Fibroblast of villous mesenchyme (primary cell): ENCODE measurements at regions not wholly inside any gene's neighbourhood (a gene's known extent, or its start where the extent isn't known, plus 50 kb on each side); places are given as distances from the start of the nearest gene placed in this dataset. TPM values are rescaled to one million over a fixed set of nuclear protein-coding genes. Genes with fewer than 3 reads are reported as not detected.

Experiments used
- DNase-seq: peaks from one replicate; pipeline ENCODE4 v3.0.0-alpha.2; 2010; ENCODE audit warnings: low read depth
- H3K4me3 ChIP-seq: 2 replicates; pipeline ENCODE4 v1.5.1; 2011; ENCODE audit warnings: low read depth, mild to moderate bottlenecking, low read length
- small RNA-seq: library from RNA; depleted of rRNA; stranded (forward); fragments of <200 nt; gene quantifications from one replicate; pipeline ENCODE3, GENCODE V24; 2012
- TF ChIP-seq, protein P1 (sequence below): IDR thresholded peaks from 2 replicates; pipeline ENCODE4 v1.5.1; 2012; ENCODE audit warnings: low read depth, mild to moderate bottlenecking, low read length; ENCODE audit not compliant: insufficient read depth

DNA sequence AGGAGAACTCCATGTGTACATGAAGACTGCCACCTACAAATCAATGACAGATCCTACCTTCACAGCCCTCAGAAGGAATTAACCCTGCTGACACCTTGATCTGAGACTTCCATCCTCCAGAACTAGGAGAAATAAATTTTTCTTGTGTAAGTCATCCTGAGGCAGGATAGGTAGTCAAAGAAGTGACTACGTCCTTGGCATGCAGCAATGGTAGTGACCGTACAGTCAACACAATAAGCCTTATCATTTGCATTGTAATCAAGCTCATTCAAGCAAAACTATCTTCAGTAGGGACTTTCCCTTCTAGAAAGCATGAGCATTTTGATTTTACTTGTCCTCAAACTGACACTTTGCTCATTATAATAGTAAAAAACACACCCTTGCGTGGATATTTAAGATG lies 64.0 kb upstream of the KCNK1 start:
- TF ChIP-seq, protein P1, sequence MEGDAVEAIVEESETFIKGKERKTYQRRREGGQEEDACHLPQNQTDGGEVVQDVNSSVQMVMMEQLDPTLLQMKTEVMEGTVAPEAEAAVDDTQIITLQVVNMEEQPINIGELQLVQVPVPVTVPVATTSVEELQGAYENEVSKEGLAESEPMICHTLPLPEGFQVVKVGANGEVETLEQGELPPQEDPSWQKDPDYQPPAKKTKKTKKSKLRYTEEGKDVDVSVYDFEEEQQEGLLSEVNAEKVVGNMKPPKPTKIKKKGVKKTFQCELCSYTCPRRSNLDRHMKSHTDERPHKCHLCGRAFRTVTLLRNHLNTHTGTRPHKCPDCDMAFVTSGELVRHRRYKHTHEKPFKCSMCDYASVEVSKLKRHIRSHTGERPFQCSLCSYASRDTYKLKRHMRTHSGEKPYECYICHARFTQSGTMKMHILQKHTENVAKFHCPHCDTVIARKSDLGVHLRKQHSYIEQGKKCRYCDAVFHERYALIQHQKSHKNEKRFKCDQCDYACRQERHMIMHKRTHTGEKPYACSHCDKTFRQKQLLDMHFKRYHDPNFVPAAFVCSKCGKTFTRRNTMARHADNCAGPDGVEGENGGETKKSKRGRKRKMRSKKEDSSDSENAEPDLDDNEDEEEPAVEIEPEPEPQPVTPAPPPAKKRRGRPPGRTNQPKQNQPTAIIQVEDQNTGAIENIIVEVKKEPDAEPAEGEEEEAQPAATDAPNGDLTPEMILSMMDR = no peak
- H3K4me3 ChIP-seq = no peak overlapping the region
- DNase-seq = no peak

DNA sequence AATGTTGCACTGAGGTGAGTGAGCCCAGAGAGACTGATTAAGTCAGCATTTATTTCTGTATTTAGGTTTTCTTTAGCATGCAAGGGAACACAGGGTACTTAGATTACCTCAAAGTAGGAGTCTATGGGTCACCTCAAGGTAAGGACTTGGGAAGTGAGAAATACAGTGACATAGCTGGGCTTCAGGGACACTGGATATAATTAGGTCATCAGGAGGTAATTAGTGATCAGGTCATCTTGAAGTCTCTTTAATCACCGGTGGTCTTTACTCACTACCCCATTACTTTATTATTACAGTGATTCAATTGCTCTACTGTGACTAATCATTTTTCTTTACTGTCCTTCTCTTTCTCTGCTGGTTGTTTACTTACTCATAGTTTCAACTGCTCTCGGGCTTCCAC lies 59.9 kb upstream of the KCNK1 start:
- DNase-seq = no peak
- H3K4me3 ChIP-seq = no peak overlapping the region
- TF ChIP-seq, protein P1 = no peak

DNA sequence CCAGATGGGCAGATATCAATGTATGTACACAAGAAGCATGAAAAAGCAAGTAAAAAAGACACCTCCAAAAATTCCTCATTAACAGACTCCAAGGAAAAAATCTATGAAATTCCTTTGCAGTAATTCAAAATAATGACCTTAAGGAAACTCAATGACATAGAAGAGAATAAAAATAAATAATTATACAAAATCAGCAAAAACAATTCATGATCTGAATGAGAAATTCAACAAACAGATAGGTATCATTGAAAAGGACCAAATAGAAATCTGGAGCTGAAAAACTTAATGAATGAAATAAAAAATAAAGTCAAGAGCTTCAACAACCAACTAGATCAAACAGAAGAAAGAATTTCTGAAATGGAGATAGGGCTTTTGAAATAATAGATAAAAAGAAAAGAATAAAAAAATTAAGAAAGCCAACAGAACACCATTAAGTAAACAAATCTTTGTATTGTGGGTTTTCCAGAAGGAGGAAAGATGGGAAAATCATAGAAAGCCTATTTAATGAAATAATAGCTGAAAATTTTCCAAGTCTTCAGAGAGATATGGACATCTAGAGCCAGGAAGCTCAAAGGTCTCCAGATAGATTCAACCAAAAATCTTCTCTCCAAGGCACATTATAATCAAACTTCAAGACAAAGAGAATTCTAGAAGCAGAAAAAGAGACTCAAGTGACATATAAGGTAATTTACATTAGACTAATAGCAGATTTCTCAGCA lies 52.0 kb upstream of the KCNK1 start:
- no peak overlapping the region for H3K4me3 ChIP-seq
- DNase-seq = no peak
- TF ChIP-seq, protein P1 = no peak

Small RNA genes in the stretch of these regions (small RNA-seq; reads per million reads assigned to genes)
- gene RNU4-77P = not detected
